H1 (cell line): ENCODE measurements at regions not wholly inside any gene's neighbourhood (a gene's known extent, or its start where the extent isn't known, plus 50 kb on each side); places are given as distances from the start of the nearest gene placed in this dataset.

ENCODE experiments used
- BACH1 ChIP-seq: IDR thresholded peaks from 2 replicates; pipeline ENCODE4 v1.6.1; 2012; ENCODE audit warnings: low read length, improper control_type of control experiment
- CBX5 ChIP-seq: fragments of 300-800, 300-1000 bp; sonication (generic); IDR thresholded peaks from 2 replicates; pipeline ENCODE4 v1.7.1; 2016; ENCODE audit warnings: antibody characterized with exemption, low read length, low read depth
- TAF1 ChIP-seq: IDR thresholded peaks from 2 replicates; pipeline ENCODE4 v1.6.1; 2011; ENCODE audit warnings: mild to moderate bottlenecking, low read depth, low read length

- TF ChIP-seq CBX5 (no peak), TAF1 (no peak), BACH1 (no peak)
Observed at GRCh38 chr11:96906476-96906875, 516.7 kb downstream of the JRKL start (continued).
